Astrocyte of the spinal cord (primary cell): ENCODE measurements at regions not wholly inside any gene's neighbourhood (a gene's known extent, or its start where the extent isn't known, plus 50 kb on each side); places are given as distances from the start of the nearest gene placed in this dataset.
"Not testable (repeated sequence)": the region's sequence is repeated elsewhere in the genome, so short reads cannot be mapped to it uniquely, and the experiment has no call there.

Experiments
- DNase-seq: peaks from one replicate; pipeline ENCODE4 v3.0.0; 2011; ENCODE audit warnings: low read depth, low spot score
- H3K4me3 ChIP-seq: 2 replicates; pipeline ENCODE4 v1.5.1; 2011; ENCODE audit warnings: low read depth, mild to moderate bottlenecking, low read length, moderate library complexity
- CTCF ChIP-seq: IDR thresholded peaks from 2 replicates; pipeline ENCODE4 v1.5.1; 2012; ENCODE audit warnings: low read depth, mild to moderate bottlenecking, low read length, inconsistent platforms
- in situ Hi-C: cut with HindIII; loops from 2 replicates; pipeline ENCODE4 v1.10.0; 2017; ENCODE audit warnings: low sequenced_read_pairs

GRCh38 chr18:10352671-10353070, 101.8 kb upstream of the APCDD1 start:
- in situ Hi-C loops: no loop called here
- DNase-seq: no peak
- H3K4me3 ChIP-seq: no peak overlapping the region
- no peak for TF ChIP-seq CTCF

DNA sequence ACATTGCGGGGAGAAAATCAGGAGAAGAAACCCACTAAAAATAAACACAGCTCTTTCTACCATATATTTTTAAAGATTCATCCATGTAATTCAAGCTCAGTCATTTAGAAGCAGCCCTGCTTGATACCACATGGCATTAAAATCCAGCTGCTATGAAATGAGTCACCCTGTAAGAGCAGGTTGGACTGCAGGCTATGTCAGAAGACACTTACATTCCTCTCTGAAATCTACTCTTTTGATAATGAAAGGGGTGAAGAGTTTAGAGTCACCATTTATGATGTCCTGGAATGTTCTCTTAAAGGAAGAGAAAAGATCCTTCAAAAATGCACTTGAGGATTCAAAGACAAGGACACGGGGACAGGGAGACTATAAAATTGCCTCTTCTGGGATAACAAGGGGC, 100.6 kb upstream of the APCDD1 start:
- peak; percentile 72 for DNase-seq
- no peak overlapping the region for H3K4me3 ChIP-seq
- in situ Hi-C loops: no loop called here
- no peak for TF ChIP-seq CTCF

DNA sequence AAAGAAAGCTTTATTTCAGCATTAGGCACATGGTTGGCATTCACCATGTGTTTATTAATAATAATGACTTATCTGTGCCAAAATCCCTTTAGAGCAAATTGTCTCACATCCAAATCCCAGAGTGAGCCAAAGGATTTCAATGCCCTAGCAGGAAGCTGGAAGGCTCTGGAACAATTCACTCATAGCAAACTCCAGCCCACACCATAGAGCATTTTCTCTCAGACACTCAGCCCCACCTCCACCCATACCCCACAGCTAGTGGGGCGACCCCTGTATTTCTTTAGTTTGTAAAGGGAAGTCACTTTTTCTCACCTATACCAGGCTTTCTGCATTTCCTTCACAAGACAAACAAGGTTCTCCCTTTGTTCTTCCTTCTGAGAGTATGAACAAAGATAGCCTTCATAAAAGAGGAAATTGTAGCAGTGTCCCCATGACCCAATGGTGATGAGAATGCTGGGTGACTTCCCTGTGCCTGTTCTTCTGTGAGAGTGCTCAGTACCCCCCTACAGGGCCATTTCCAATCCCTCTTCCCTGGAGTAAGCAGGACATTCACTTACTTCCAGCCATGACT, 100.1 kb upstream of the APCDD1 start:
- H3K4me3 ChIP-seq: no peak overlapping the region
- TF ChIP-seq CTCF: no peak
- DNase-seq: no peak
- in situ Hi-C loops: no loop called here

DNA sequence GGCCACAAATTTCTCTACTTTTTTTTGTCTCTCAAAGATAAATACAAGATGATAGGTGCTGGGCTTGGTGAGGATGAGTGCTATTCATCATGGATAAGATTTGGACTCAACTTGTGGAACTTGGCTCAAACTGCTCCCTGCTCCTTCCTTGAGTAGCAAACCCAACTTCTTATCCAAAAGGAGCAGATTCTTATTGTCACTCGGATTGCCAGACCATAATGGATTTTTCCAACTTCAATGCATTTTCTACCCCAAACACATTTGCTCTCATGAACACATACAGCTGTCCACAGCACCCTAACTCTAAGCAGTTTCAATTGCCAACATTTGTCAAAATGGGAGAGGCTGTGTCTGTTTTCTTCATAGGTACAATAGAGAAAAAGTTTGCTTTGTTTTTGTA, 99.5 kb upstream of the APCDD1 start:
- DNase-seq: no peak
- H3K4me3 ChIP-seq: no peak overlapping the region
- no peak for TF ChIP-seq CTCF
- in situ Hi-C loops: no loop called here

GRCh38 chr18:10356999-10357398, 97.4 kb upstream of the APCDD1 start:
- in situ Hi-C loops, DNase-seq, H3K4me3 ChIP-seq: not testable (repeated sequence)

- in situ Hi-C loops: no loop called here
- no peak for DNase-seq
- no peak for TF ChIP-seq CTCF
- no peak overlapping the region for H3K4me3 ChIP-seq
Observed at GRCh38 chr18:10361660-10362059, 92.8 kb upstream of the APCDD1 start.

- in situ Hi-C loops: no loop called here
- no peak for DNase-seq
- TF ChIP-seq CTCF: no peak
- H3K4me3 ChIP-seq: no peak overlapping the region
Observed at GRCh38 chr18:10365021-10365500, 89.4 kb upstream of the APCDD1 start.
